ENCODE measurements at regions not wholly inside any gene's neighbourhood (a gene's known extent, or its start where the extent isn't known, plus 50 kb on each side); places are given as distances from the start of the nearest gene placed in this dataset.

DNA sequence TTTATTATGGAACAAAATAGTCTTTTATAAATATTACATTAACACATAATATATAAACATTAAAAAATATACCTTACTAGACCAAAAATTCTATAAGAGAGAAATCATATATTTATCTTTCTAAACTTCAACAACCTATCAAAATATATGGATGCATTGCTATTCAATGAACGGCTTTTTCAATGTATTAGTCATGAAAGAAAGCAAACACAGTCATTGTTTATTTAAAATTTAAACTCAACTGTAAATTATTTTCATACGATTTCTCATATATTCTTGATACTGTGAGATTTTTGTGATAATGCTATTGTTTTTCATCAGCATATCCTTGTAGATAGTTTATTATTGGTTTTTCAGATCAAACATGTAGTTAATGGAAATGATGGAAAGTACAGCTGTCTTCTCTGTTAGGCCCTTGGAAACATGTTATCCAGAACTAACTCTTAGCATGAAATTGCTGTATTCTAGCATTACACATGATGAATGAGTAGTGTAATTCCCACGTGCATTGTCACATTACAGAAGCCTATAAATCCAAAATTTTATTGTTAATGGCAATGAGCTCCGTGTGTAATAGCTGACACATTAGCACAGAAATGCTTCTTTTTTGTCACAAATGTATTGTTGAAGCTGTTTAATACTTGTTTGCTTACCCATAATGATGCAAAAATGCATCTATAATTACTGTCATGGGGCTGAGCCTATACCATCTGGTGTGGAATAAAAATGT is 1639.9 kb downstream of the SLITRK5 start:
- Histone ChIP-seq H3K36me3 (ENCODE audit: insufficient read depth, low read length) (no peaks in the 10 kb centered on the region), H3K4me3 (no peak overlapping the region), H3K27ac (no peak overlapping the region), H3K9me3 (ENCODE audit: low read depth, low read length) (0 out of 2 replicates have a peak, but pooled peaks cover 5% of the 10 kb centered on the region), H3K9ac (ENCODE audit: insufficient read length) (no peak overlapping the region)
- no peak for TF ChIP-seq EZH2 (IDR thresholded peaks at IDR 0.05)
- no peak for TF ChIP-seq FOXP2 (optimal IDR thresholded peaks at IDR 0.05; ENCODE audit: control extremely low read depth, extremely low read length, insufficient read depth)
- TF ChIP-seq POLR2AphosphoS5 (IDR thresholded peaks at IDR 0.05; ENCODE audit: borderline replicate concordance, low read depth, low read length), result no peak
- DNase-seq (ENCODE audit: low read depth, low spot score), result no peak

GRCh38 chr13:89315287-89315686 is 1644.1 kb downstream of the SLITRK5 start:
- no peak overlapping the region for H3K27ac ChIP-seq
- no peak for DNase-seq (ENCODE audit: low read depth, low spot score)
- TF ChIP-seq EZH2 (IDR thresholded peaks at IDR 0.05), result no peak
- no peak for TF ChIP-seq FOXP2 (optimal IDR thresholded peaks at IDR 0.05; ENCODE audit: control extremely low read depth, extremely low read length, insufficient read depth)
- no peak for TF ChIP-seq POLR2AphosphoS5 (IDR thresholded peaks at IDR 0.05; ENCODE audit: borderline replicate concordance, low read depth, low read length)
- no peak overlapping the region for H3K9ac ChIP-seq (ENCODE audit: insufficient read length)
- H3K9me3 ChIP-seq (ENCODE audit: low read depth, low read length), result 0 out of 2 replicates have a peak, but pooled peaks cover 5% of the 10 kb centered on the region
- H3K36me3 ChIP-seq (ENCODE audit: insufficient read depth, low read length), result no peaks in the 10 kb centered on the region
- no peak overlapping the region for H3K4me3 ChIP-seq

DNA sequence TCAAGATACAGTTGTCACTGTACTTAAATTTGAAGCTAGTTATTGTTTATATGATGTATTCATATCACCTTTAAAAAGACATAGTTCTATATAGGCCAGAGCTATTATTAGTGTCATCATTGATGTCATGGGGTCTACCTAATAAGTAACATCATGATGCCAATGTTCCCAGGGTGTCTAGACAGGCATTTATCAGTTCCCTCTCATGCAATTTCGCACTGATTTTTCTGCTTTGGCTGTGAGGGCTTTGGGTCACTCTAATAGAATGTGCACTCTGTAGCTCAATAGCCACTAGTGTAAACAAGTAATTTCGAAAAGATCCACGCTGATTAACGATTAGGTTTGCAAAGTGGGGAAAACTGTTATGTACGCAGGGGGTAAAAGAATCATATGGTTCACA is 1651.3 kb downstream of the SLITRK5 start:
- TF ChIP-seq EZH2 (IDR thresholded peaks at IDR 0.05), result no peak
- H3K4me3 ChIP-seq, result no peak overlapping the region
- no peak overlapping the region for H3K9ac ChIP-seq (ENCODE audit: insufficient read length)
- H3K9me3 ChIP-seq (ENCODE audit: low read depth, low read length), result no peaks in the 10 kb centered on the region
- DNase-seq (ENCODE audit: low read depth, low spot score), result no peak
- H3K36me3 ChIP-seq (ENCODE audit: insufficient read depth, low read length), result no peaks in the 10 kb centered on the region
- no peak overlapping the region for H3K27ac ChIP-seq

DNA sequence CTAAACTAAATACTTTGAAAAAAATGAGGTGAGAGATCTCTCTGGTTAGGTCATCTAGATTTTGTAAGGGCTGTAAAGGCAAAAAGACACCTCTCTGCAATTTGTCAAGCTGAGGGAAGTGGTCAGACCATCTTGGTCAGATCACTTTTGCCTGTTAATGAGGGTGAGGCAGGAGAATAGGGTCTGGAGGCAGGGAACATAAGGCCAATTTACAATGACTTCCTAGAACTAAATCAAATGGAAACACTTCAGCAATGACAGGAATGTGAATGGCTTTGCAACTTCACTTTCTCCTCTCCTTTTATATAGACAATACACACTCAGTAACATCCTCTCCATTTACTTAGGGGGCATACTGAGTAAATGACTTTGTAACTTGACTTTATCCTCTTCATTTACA is 1653.4 kb downstream of the SLITRK5 start:
- TF ChIP-seq FOXP2 (optimal IDR thresholded peaks at IDR 0.05; ENCODE audit: control extremely low read depth, extremely low read length, insufficient read depth) (no peak), POLR2AphosphoS5 (IDR thresholded peaks at IDR 0.05; ENCODE audit: borderline replicate concordance, low read depth, low read length) (no peak), EZH2 (IDR thresholded peaks at IDR 0.05) (no peak)
- Histone ChIP-seq H3K27ac (no peak overlapping the region), H3K9ac (ENCODE audit: insufficient read length) (no peak overlapping the region), H3K4me3 (no peak overlapping the region), H3K36me3 (ENCODE audit: insufficient read depth, low read length) (no peaks in the 10 kb centered on the region), H3K9me3 (ENCODE audit: low read depth, low read length) (no peaks in the 10 kb centered on the region)
- no peak for DNase-seq (ENCODE audit: low read depth, low spot score)

DNA sequence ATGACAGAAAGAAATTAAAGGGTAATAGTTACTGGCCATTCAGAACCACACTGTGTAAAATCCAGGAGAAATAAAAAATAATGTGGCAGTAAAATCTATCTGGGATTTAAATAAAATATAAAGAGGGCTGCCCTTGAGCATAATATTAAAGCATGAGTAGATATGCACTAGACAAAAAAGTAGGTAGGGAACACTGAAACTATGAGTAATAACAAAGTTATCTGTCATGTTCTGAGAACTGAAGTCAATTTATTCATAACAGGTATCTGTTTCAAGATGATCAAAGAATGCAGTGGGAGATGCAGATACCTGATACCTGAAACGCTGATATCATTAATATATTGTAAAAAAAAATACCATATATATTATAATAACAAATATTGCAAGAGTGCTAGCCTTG is 1672.0 kb downstream of the SLITRK5 start:
- H3K4me3 ChIP-seq, result no peak overlapping the region
- TF ChIP-seq POLR2AphosphoS5 (IDR thresholded peaks at IDR 0.05; ENCODE audit: borderline replicate concordance, low read depth, low read length) (no peak), FOXP2 (optimal IDR thresholded peaks at IDR 0.05; ENCODE audit: control extremely low read depth, extremely low read length, insufficient read depth) (no peak), EZH2 (IDR thresholded peaks at IDR 0.05) (no peak)
- H3K9me3 ChIP-seq (ENCODE audit: low read depth, low read length), result peaks cover 5% of the 10 kb centered on the region; the same call in 1 of the 2 replicates
- H3K36me3 ChIP-seq (ENCODE audit: insufficient read depth, low read length), result no peaks in the 10 kb centered on the region
- H3K27ac ChIP-seq, result no peak overlapping the region
- H3K9ac ChIP-seq (ENCODE audit: insufficient read length), result no peak overlapping the region
- no peak for DNase-seq (ENCODE audit: low read depth, low spot score)

GRCh38 chr13:89352384-89352783 is 1681.2 kb downstream of the SLITRK5 start:
- Histone ChIP-seq H3K4me3 (no peak overlapping the region), H3K9ac (ENCODE audit: insufficient read length) (no peak overlapping the region), H3K27ac (no peak overlapping the region), H3K9me3 (ENCODE audit: low read depth, low read length) (no peaks in the 10 kb centered on the region), H3K36me3 (ENCODE audit: insufficient read depth, low read length) (no peaks in the 10 kb centered on the region)
- DNase-seq (ENCODE audit: low read depth, low spot score), result no peak
- no peak for TF ChIP-seq POLR2AphosphoS5 (IDR thresholded peaks at IDR 0.05; ENCODE audit: borderline replicate concordance, low read depth, low read length)
- no peak for TF ChIP-seq EZH2 (IDR thresholded peaks at IDR 0.05)
- TF ChIP-seq FOXP2 (optimal IDR thresholded peaks at IDR 0.05; ENCODE audit: control extremely low read depth, extremely low read length, insufficient read depth), result no peak

GRCh38 chr13:89361909-89362308 is 1690.7 kb downstream of the SLITRK5 start:
- TF ChIP-seq EZH2 (IDR thresholded peaks at IDR 0.05), result no peak
- TF ChIP-seq POLR2AphosphoS5 (IDR thresholded peaks at IDR 0.05; ENCODE audit: borderline replicate concordance, low read depth, low read length), result no peak
- no peak for TF ChIP-seq FOXP2 (optimal IDR thresholded peaks at IDR 0.05; ENCODE audit: control extremely low read depth, extremely low read length, insufficient read depth)
- H3K4me3 ChIP-seq, result no peak overlapping the region
- no peak for DNase-seq (ENCODE audit: low read depth, low spot score)
- no peak overlapping the region for H3K9ac ChIP-seq (ENCODE audit: insufficient read length)
- H3K36me3 ChIP-seq (ENCODE audit: insufficient read depth, low read length), result no peaks in the 10 kb centered on the region
- no peaks in the 10 kb centered on the region for H3K9me3 ChIP-seq (ENCODE audit: low read depth, low read length)
- no peak overlapping the region for H3K27ac ChIP-seq

DNA sequence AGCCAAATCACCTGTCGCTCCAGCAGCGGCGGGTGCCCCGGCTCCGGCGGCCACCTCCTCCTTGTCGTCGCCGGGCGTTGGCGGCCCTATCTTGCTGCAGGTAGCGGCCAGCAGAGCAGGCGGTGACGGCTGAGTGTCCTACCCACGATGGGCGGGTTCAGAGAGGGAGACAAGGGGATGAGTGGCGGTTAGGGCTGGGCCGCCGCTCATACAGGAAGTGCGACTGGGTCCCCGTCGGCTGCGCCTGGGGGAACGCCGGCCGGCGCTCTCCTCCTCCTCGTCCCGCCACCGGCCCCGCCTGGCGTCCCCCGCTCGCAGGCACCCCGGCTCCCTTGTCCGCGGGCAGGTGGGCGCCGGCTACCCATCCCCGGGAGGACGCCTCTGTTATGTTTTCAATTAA is 1692.0 kb downstream of the SLITRK5 start:
- Histone ChIP-seq H3K4me3 (no peak overlapping the region), H3K9me3 (ENCODE audit: low read depth, low read length) (no peaks in the 10 kb centered on the region), H3K27ac (no peak overlapping the region), H3K36me3 (ENCODE audit: insufficient read depth, low read length) (no peaks in the 10 kb centered on the region), H3K9ac (ENCODE audit: insufficient read length) (no peak overlapping the region)
- DNase-seq (ENCODE audit: low read depth, low spot score), result no peak
- TF ChIP-seq POLR2AphosphoS5 (IDR thresholded peaks at IDR 0.05; ENCODE audit: borderline replicate concordance, low read depth, low read length) (no peak), EZH2 (IDR thresholded peaks at IDR 0.05) (no peak), FOXP2 (optimal IDR thresholded peaks at IDR 0.05; ENCODE audit: control extremely low read depth, extremely low read length, insufficient read depth) (no peak)

DNA sequence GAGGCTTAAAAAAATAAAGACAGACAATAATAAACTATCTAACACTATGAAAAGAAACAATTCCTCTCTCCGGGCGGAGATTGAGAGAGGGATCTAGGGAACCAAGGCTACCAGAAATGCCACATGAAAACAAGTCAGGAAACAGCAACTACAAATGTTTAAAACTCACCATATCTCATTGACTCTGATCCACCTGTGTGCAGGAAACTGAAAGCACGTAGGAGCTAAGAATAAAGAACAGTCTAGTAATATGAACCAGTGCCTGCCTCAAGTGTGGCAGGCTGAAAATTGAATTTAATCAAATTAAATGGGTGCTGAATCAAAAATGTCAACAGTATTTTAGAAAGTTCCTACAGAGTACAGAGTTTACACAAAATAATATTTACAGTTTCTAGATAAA is 1701.0 kb downstream of the SLITRK5 start:
- TF ChIP-seq POLR2AphosphoS5 (IDR thresholded peaks at IDR 0.05; ENCODE audit: borderline replicate concordance, low read depth, low read length), result no peak
- TF ChIP-seq EZH2 (IDR thresholded peaks at IDR 0.05), result no peak
- no peak for TF ChIP-seq FOXP2 (optimal IDR thresholded peaks at IDR 0.05; ENCODE audit: control extremely low read depth, extremely low read length, insufficient read depth)
- Histone ChIP-seq H3K27ac (no peak overlapping the region), H3K36me3 (ENCODE audit: insufficient read depth, low read length) (no peaks in the 10 kb centered on the region), H3K4me3 (no peak overlapping the region), H3K9me3 (ENCODE audit: low read depth, low read length) (no peaks in the 10 kb centered on the region), H3K9ac (ENCODE audit: insufficient read length) (no peak overlapping the region)
- no peak for DNase-seq (ENCODE audit: low read depth, low spot score)
